Activated CD4-positive, alpha-beta T cell treated with anti-CD3 and anti-CD28 coated beads for 48 hours (primary cell): ENCODE measurements at regions not wholly inside any gene's neighbourhood (a gene's known extent, or its start where the extent isn't known, plus 50 kb on each side); places are given as distances from the start of the nearest gene placed in this dataset.

Experiments used
- DNase-seq: peaks from one replicate; pipeline ENCODE4 v3.0.0-alpha.2; 2020

GRCh38 chr2:18171191-18172139 is 293.0 kb downstream of the KCNS3 start:
- no peak for DNase-seq

DNA sequence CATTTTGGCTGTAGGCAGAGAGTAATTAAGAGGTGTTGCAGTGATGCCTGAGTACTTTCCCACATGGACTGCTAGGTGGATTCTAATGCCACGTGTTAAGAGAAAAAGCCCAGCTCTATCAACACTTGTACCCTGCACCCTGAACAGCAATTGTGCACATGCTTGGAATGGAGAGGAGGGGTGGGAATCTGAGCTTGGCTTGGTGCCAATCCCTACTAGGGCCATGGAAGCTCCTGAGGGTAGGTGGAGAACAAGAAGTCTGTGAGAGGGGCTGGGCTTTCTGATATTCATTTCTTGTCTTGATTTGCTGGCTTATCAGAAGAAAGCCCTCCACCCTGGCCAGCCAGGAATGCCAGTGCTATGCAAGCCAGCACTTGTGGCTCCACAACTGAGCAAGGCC is 292.2 kb downstream of the KCNS3 start:
- no peak for DNase-seq

- no peak for DNase-seq
Observed at GRCh38 chr2:18169893-18170175, 291.4 kb downstream of the KCNS3 start.

DNA sequence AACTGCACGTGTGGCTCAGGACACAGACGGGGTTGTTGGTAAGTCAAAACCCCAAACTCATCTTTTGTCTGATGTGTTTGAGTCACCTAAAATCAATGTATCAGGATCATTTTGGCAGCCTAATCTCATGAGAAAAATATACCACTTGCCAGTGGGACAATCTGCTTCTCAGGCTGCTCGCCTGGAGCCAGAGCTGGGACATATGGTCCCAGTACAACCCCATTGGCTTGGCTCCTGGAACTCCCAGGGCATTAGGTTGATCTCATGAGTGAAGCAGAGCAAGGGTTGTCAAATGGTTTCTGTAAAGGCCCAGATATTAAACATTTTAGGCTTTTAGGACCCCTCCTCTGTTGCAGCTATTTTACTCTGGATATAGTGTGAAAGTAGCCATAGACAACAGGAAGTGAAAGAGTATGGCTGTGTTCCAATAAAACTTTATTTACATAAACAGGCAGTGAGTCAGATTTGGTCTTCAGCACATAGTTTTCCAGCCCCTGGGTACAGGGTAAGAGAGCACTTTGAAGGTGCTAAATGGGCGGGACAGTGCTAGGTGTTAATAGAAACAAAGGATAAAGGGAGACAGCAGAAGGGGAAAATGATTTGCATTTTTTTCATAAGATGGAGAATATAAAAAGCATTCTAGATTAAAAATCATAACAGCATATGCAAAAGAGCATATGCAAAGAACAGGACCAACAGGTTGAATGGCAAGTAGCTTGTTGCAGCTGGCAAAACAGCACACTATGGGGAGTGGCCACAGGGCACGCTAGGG is 290.8 kb downstream of the KCNS3 start:
- no peak for DNase-seq

DNA sequence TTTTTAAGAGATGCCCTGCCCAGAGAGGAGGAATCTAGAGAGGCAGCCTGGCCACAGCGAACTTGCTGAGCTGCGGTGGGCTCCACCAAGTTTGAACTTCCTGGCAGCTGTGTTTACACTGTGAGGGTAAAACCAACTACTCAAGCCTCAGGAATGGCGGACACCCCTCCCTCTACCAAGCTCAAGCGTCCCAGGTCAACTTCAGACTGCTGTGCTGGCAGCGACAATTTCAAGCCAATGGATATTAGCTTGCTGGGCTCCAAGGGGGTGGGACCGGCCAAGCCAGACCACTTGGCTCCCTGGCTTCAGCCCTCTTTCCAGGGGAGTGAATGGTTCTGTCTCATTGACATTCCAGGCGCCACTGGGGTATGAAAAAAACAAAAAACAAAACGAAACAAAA is 289.4 kb downstream of the KCNS3 start:
- DNase-seq = no peak

- no peak for DNase-seq
Observed at GRCh38 chr2:18161681-18162080, 283.2 kb downstream of the KCNS3 start.

DNA sequence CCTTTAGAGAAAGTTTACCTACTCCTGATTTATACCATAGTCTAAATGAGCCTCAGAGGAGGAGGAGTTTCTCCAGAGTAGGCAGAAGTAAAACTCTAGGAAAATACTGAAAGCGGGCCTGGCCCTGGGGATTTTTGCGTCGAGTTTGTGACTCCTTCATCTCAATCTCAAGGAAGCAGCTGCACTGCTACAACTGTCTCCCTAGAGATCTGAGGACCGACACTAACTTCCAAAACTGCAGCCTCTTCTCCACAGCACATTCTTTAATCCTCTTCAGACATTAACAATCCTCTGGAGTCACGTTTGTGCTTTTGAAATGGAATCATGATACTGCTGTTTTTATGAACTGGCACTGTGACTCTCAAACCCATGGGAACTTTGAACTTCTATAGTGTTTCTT is 281.4 kb downstream of the KCNS3 start:
- DNase-seq = no peak

DNA sequence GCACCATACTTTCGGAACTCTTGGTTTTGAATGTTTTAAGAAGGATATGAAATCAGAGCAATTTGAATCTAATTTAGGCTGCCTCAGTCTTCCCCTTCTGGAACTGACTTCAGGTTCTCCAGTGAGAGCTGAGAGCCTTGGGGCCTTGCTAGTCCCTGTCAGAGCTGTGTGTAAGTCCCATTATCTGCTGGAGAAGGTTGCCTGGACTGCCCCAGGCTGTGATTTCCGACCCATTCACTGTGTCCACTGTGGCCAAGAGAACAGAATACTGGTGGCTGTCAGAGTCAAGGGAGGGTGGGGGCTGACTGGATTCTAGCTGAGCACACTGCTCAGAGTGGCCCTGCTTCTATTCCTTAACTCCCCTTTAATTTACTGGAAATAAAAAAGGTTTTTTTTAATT is 278.0 kb downstream of the KCNS3 start:
- no peak for DNase-seq

GRCh38 chr2:18156002-18156401 is 277.5 kb downstream of the KCNS3 start:
- DNase-seq = no peak

- no peak for DNase-seq
Observed at GRCh38 chr2:18154812-18155211, 276.3 kb downstream of the KCNS3 start.

- no peak for DNase-seq
Observed at GRCh38 chr2:18154259-18154658, 275.8 kb downstream of the KCNS3 start.

- DNase-seq = no peak
Observed at GRCh38 chr2:18153741-18154140, 275.3 kb downstream of the KCNS3 start.

- DNase-seq = no peak
Observed at GRCh38 chr2:18151237-18151636, 272.8 kb downstream of the KCNS3 start.

- no peak for DNase-seq
Observed at GRCh38 chr2:18149660-18150246, 271.3 kb downstream of the KCNS3 start.

GRCh38 chr2:18136881-18137475 is 258.5 kb downstream of the KCNS3 start:
- no peak for DNase-seq

DNA sequence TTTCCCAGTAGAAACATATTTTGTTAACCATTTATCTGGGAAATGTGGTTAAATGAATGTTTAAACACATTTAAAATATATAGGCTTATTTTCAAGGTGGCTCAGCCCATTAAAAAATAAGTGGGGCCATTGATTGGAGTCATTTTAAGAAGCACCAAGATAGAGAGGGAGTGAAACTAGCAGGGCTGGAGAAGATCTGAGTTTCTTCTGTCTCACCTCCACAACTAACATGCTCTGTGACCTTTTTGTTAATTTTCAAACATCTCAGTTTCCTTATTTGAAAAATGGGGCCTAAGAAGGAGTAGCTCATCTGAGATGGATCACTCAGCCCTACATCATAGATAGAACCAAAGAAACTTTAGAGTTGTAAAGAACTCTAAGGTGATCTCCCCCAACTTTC is 254.8 kb downstream of the KCNS3 start:
- DNase-seq = no peak

DNA sequence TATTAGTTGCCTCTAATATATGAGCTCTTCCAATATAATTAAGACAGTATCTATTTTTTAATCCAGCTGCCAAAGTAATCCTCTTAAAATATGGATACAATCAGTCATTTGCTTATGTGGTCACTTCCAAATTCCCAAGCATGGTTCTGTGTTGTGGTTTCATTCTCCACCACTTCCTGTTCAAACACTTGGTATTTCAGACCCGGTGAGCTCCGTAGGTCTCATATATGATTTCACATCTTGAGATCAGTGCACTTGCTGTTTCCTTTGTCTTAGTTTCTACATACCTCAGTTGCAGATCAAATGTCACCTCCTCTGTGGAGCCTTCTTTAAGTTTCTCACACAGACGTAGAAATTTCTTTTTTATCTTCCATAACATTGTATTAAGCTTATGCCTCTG is 254.2 kb downstream of the KCNS3 start:
- no peak for DNase-seq

DNA sequence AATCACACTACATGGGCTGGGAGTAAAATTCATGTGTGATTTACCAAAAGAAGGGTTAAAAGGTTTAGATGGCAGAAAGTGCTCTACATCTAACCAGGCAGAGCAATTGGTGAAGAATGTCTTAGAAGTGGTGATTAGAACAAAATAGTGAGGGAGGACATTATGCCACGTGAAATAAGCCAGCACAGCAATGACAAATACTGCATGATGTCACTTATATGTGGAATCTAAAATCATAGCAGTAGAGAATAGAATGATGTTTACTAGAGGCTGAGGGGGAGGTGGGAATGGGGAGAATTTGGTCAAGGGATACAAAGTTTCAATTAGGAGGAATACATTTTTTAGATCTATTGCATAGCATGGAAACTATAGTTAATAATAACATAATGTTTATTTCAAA is 253.3 kb downstream of the KCNS3 start:
- DNase-seq = no peak

GRCh38 chr2:18129348-18129747 is 250.9 kb downstream of the KCNS3 start:
- no peak for DNase-seq

DNA sequence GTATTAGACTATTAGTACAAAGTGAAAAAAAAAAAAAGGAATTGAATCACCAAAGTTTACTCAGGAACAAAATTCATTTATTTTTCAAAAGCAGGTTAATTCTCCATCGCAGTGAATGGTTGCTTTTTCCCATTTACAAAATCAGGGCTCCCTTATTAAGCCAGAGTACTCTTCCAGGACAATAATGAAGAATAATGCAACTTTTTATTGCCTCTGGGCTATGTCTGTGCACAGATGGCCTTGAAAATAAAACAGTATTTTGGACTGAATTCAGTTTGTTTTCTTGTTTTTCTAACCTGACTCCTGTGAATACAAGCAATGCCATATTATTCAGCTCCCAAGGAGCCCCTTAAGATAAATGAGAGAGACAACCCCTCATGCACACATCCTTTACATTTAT is 246.8 kb downstream of the KCNS3 start:
- DNase-seq = no peak

GRCh38 chr2:18124116-18124835 is 245.8 kb downstream of the KCNS3 start:
- no peak for DNase-seq

GRCh38 chr2:18123577-18123976 is 245.1 kb downstream of the KCNS3 start:
- no peak for DNase-seq

GRCh38 chr2:18123211-18123570 is 244.7 kb downstream of the KCNS3 start:
- no peak for DNase-seq
